ENCODE measurements at regions not wholly inside any gene's neighbourhood (a gene's known extent, or its start where the extent isn't known, plus 50 kb on each side); places are given as distances from the start of the nearest gene placed in this dataset.
"Not testable (repeated sequence)": the region's sequence is repeated elsewhere in the genome, so short reads cannot be mapped to it uniquely, and the experiment has no call there.

DNA sequence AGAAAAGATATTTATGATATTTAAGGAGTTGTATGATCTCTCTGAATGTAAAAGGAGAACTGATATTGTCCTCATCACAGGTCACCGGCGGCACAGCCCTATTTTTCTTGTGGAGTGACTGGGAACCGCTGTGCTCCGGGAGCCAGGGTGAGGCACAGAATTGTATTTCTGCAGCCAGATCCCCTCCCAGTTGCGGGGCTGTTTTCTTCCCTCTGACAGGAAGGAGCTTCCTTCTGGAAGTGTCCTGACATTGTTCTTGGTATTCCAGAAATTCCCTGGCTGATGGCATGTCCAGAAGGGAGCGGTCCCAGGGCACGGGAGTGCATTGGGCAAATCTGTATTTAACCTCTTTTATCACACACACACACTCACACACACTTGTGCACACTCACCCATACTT lies 268.6 kb upstream of the FOXF1 start:
- intact Hi-C loops (cut with DNase I, micrococcal nuclease) = no loop called here
- DNase-seq (no peak), ATAC-seq (no peak)

DNA sequence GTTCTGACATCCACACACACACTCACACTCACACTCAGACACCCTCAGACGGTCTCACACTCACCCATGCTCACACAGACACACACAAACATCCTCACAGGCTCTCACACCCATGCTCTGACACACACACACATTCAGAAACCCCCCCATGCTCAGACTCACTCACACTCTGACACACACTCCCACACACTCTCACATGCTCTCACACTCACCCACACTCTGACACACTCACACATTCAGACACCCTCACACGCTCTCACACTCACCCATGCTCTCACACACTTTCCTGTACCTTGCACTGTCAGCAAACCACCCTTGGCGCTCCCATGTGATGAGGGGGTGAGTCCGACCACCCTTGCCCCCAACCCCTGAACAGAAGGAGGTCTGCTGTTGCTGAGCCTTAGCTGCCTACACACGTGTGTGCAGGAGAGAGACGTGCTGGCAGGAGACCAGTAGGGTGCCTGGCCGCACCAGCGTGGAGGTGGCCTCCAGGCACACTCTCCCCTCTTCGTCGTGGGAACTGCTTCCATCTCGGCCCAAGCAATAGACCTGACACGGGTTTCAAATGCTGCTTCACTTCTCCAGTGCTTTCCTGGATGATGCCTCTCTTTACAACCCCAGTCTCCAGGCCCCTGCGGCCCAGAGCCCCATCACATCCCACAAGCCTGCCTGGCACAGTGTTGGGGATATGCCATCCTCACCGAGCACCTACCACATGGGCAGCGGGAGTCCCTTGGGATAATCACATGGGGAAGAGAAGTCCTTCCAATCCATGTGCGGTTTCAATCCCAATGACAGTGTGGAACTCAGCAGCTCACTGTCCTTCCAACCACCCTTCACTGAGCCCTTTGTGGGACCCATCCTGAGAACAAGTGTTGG lies 267.8 kb upstream of the FOXF1 start:
- no peak for DNase-seq

DNA sequence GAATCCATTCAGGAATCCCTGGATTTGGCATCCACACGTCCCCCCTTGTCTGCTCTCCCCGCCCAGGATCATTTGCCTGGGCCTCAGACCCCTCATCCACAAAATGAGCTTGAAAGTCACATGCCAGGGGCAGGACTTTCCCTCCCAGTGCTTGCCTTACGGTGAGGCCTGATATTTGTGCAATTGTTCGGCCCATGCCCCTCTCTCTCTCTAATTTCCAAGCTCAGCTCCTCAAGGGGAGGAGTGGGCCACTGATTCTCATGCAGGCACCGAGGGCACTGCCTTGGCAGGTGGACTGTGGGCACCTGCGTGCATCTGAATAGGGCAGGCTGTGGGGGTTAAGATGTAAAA lies 267.2 kb upstream of the FOXF1 start:
- ATAC-seq (no peak), DNase-seq (no peak)
- intact Hi-C loops (cut with DNase I, micrococcal nuclease) = no loop called here

More for the DNA sequence above, 267.8 kb upstream of the FOXF1 start:
- intact Hi-C loops (cut with DNase I, micrococcal nuclease) = no loop called here
- ATAC-seq = no peak

DNA sequence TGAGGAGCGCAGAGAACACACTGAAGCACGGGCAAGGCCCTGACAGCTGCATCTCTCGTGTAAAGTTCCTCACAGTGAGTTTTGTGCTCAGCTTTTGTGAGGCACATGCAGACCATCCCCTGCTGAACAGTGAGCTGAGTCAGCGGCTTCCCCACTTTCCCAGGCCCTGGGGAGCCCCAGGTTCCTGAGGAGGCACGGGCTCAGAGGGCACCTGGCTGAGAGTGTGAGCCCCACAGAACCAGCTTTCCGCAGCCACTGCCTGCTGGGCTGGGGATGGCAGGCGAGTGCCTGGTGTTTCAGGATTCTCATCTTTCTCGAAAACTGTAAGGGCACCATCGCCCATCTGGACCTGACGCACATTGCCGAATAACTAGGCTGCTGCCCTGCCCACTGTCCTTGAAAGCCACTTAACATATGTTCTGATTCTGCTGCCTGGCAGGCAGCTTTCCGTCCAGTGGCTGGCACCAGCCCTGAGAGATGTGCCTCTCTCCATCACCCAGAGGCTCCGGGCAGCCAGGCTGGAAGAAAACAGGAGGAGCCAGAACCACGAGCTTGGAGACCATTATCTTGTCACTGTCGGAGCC lies 266.7 kb upstream of the FOXF1 start:
- intact Hi-C loops (cut with DNase I, micrococcal nuclease) = no loop called here
- DNase-seq (no peak), ATAC-seq (no peak)

DNA sequence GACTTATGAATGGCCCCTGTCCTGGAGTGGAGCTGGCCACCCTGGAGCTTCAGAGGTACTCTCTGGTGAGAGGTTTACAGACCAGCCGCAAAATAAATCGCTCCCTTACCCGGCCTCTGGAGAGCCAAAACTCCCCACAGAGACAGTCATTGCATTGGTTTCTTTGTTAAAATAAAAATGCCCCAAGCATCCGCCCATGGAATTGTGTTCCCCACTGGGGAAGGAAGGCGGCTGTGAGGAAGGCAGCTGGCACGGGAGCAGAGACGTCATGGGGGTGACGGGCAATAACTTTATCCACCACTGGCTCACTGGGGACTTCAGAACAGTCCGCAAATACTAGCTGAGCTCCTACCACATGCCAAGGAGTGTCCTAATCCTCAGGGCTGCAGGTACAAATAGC lies 266.2 kb upstream of the FOXF1 start:
- intact Hi-C loops (cut with DNase I, micrococcal nuclease) = no loop called here
- DNase-seq (no peak), ATAC-seq (no peak)

DNA sequence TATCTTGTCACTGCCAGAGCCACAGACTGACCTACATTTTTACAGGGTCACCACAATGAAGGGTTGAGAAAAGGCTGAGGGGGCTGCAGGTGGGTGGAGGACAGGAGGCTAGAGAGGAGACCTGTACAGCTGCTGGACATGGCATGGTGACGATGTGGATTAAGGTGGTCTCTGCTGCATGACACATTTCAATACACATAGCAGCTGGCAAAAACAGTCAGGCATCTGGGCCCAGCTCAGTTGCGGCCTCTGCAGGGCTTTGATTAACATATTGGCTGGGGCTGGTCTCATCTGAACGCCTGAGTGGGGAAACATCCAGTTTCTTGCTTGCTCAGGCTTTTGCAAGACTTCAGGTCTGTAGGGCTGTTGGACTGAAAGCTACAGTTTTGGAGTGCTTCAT lies 265.4 kb upstream of the FOXF1 start:
- ATAC-seq = no peak
- intact Hi-C loops (cut with DNase I, micrococcal nuclease) = no loop called here
- no peak for DNase-seq

DNA sequence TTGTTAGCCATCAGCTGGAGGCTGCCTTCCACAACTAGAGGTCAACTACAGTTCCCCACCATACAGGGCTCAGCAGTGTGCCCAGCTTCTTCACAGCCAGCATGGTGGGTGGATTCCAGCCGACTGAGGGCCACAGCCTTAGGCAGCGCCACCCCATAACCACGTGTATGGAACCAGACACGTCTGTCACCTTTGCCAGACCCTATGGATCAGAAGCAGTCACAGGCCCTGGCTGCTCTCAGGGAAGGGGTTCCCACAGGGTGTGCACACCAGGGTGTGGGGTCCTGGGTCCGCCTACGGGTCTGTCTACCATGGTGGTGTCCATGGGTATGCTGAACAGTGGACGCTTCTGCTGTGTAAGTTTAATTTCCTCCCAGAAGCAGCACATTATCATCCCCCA lies 265.0 kb upstream of the FOXF1 start:
- ATAC-seq (no peak), DNase-seq (no peak)
- intact Hi-C loops (cut with DNase I, micrococcal nuclease) = no loop called here

DNA sequence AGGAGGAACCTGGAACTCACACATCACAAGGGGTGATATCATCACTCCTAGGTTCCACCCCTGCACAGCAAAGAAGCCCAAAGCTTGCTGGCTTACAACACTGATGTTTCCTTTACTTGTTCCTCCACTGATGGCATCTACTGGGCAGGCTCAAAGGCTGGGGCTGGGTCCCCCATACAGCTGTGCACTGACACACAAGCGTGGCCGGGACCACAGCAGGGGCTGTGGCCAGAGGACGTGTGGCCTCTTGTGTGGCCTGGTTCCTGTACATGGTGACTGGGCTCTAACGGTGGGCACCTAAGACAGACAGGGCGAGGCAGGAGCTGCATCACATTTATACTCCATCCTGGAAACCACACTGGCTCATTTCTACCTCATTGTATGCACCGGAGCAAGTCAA lies 264.4 kb upstream of the FOXF1 start:
- intact Hi-C loops (cut with DNase I, micrococcal nuclease) = no loop called here
- ATAC-seq (no peak), DNase-seq (no peak)

DNA sequence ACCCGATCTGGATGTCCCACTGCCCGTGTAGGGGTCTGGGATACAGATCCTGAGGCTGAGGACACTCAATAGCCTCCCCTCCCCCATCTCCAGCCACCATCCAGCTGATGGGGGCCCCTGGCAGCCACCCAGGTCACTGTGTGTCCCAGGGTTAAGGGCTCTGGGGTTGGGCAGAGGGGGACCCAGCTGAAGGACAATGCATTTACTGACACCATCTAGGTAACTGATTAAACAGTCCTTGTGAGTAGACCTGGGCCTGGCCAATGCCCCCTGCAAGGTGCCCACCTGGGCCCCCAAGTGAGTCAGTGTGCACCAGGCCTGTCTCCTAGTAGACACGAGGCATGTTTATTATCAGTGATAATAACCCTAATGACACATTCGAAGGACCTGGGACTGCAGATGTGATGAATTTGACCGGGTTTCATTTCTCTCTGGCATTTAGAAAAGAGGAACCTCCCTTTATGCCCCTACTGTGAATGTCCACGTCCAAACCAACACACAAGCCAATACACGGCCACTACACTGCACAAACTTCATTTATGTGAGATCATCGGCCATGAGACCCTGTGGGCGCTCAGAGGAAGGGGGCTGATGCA lies 261.9 kb upstream of the FOXF1 start:
- ATAC-seq (no peak), DNase-seq (no peak)
- intact Hi-C loops (cut with DNase I, micrococcal nuclease) = no loop called here

DNA sequence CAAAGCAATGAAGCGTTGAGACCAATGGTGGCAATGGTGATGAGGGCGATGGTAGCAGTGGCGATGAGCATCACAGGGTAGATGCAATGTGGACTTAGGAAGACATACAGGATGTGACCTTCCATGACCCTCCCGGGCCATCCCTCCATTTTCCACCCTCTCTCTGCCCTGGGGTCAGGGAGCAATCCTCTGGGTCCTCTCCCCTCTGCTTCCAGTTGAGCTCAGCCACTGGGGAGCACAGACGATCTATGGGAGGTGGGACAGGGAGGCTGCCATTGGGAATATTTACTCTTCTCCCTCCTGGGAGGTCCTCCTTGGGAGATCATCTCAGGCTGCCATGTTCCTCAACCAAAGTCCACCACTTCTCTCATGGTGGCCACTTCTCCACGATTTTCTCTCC lies 260.7 kb upstream of the FOXF1 start:
- no peak for DNase-seq
- no peak for ATAC-seq
- intact Hi-C loops (cut with DNase I, micrococcal nuclease) = no loop called here

DNA sequence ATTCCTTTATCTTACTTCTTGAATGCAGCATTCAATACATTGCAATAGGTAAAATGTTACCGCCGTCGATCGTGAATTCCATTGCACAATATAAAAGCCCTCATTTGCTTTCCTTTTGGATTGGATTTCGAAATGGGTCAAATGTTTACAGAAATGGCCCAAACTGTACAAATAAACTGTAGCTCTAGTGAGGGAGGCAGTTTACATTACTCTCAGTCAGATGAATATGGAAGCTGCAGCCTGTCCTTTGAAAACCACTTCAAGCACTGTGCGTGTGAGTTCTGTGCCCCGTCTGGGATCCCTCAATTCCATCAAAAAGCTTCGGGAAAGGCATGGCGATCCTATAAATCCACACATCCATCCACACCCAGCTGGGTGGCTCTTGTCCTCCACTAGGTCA lies 258.6 kb upstream of the FOXF1 start:
- DNase-seq (no peak), ATAC-seq (no peak)
- intact Hi-C loops (cut with DNase I, micrococcal nuclease) = no loop called here

DNA sequence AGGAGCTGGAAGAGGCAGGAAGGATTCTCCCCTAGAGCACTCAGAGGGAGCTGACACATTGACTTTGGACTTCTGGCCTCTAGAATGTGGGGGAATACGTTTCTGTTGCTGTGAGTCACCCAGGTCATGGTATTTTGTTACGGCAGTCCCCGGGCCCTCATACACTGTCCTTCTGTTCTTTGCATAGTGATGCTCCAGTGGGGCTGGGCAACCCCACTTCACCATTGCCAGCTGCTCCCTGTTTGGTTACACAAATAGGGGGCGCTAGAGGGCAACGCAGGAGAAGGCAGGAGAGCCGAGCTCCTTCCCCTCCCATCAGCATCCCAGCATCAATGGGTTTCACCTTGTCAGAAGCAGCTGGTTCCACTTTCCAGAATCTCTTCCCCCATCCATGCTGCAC lies 257.7 kb upstream of the FOXF1 start:
- intact Hi-C loops (cut with DNase I, micrococcal nuclease) = no loop called here
- ATAC-seq = no peak
- DNase-seq = no peak

DNA sequence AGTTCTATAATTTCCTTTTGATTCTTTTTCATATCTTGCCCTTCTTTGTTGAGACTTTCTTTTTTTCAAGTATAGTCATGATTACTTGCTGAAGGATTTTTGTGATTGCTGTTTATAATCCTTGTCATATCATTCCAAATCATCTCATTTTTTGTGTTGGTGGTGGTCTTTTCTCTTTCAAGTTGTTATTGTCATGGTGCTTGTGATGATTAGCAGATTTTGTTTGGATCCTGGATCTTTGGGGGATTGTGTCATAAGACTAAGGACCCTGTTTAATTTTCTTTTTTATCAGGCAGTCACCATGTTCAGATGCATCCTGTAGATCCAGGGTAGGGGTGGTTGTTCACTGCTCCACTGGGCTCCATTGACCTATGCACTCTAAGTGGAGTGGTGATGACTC lies 254.4 kb upstream of the FOXF1 start:
- DNase-seq (no peak), ATAC-seq (no peak)
- intact Hi-C loops (cut with DNase I, micrococcal nuclease) = no loop called here

DNA sequence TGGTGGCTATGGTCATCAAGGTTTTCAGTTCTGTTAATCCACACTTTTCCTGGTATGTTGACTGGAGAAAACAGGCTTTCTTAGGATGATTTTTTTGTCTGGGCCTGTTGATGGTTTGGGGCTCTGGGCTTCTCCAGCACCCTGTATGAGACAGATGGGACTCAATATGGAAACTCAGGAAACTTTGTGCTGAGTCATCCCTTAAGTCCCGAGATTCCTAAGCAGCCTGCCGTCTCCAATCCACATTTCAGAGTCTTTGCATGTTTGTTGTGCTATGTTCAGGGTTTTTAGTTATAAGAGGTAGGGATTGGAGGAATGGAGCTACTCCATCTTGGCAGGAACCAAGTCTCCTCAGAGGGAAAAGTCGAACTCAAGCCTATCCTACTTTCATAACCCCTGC lies 253.3 kb upstream of the FOXF1 start:
- ATAC-seq (no peak), DNase-seq (no peak)
- intact Hi-C loops (cut with DNase I, micrococcal nuclease) = no loop called here

DNA sequence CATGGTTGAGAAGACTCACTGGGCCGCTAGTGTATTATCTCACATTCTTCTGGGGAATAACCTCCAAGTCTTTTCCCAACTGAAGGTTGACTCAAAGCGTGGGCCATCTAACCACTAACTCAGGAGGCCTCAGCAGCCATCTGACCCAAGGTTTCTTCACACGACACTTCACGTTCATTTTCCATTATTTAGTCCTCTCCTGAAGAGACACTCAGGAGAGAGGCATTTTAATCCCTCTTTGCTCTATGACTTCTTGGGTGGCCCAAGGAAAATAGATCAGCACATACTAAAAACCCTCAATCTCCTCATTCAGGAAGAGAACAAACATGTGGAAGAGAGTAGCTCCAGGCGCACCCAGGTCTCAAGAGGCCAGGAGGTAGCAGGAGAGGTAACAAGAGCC lies 252.8 kb upstream of the FOXF1 start:
- DNase-seq (no peak), ATAC-seq (no peak)
- intact Hi-C loops (cut with DNase I, micrococcal nuclease) = no loop called here

DNA sequence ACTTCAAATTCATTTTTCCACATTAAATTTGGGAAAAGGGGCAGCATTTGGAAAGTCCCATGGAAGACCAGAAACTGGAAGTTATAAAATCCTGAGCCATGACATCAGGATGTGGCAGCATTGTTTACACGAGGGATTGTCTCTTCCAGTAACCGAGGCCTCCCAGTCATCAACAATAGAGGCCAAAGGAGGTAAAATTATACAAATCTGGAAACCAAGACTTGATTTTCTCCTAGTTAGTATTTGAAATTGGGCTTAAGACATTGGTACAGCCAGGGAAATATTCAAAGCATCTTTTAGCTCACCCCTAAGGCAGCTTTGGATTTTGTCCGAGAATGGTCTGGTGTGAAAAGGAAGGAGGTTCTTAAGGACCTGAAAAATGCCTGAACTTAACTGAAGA lies 251.6 kb upstream of the FOXF1 start:
- no peak for DNase-seq
- no peak for ATAC-seq

DNA sequence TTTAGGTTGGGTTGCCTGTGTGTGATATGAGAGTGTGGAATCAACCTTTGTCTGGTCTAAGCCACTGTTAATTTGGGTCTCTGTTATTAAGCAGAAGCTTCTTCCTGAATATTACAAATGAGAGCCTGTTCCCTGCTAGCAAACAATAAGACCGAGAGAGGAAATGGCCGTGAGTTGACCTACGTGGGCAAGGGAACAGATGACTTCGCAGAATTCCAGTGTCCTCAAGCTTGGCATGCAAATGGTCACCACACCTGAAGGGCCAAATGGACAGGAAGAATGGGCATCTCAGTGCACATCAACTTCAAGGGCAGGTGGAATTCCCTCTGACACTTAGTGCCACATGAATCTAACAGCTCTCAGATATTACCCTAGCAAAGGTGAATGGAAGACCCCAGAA lies 250.8 kb upstream of the FOXF1 start:
- intact Hi-C loops (cut with DNase I, micrococcal nuclease) = no loop called here
- DNase-seq (no peak), ATAC-seq (no peak)

More for the DNA sequence above, 251.6 kb upstream of the FOXF1 start:
- intact Hi-C loops (cut with DNase I, micrococcal nuclease) = no loop called here

DNA sequence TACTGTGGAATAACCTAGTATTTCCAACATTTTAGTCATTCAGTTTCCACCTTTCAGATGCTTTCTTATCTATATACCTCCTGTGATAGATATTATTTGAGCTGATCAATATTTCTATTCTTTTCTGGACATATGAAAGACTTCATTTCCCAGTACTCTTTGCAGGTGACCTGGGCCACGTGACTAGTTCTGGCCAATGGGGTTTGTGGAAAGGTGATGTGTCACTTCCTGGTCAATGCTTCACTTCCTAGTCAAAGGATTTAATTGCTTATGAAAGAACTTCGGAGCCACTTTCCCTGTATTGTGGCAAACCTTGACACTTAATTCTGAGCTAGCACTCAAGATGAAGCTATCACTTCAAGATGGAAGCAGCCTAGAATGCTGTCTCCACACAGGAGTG lies 248.9 kb upstream of the FOXF1 start:
- DNase-seq (no peak), ATAC-seq (no peak)
- intact Hi-C loops (cut with DNase I, micrococcal nuclease) = no loop called here

DNA sequence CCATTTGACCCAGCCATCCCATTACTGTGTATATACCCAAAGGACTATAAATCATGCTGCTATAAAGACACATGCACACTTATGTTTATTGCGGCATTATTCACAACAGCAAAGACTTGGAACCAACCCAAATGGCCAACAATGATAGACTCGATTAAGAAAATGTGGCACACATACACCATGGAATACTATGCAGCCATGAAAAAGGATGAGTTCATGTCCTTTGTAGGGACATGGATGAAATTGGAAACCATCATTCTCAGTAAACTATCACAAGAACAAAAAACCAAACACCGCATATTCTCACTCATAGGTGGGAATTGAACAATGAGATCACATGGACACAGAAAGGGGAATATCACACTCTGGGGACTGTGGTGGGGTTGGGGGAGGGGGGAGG lies 242.7 kb upstream of the FOXF1 start:
- ATAC-seq; DNase-seq; intact Hi-C loops (cut with DNase I, micrococcal nuclease): not testable (repeated sequence)

DNA sequence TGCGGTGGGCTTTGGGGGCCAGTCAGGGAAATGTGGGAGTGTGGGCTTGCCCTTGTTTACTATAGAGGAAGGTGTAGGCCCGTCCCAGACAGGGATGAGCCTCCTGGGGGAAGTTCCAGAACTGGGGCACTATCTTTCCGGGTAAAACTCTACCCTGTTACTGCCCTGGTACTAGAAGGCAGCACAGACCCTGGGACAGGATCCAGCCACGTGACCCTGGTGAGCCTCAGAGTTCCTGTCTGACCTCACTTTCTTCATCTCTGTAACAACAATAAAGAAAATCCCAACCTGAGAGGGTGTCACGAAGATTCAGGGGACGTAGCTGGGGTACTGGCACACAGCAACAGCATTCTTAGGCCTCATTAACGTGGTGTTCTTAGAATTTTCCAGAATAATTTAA lies 239.6 kb upstream of the FOXF1 start:
- DNase-seq (no peak), ATAC-seq (no peak)
- intact Hi-C loops (cut with DNase I, micrococcal nuclease) = no loop called here

DNA sequence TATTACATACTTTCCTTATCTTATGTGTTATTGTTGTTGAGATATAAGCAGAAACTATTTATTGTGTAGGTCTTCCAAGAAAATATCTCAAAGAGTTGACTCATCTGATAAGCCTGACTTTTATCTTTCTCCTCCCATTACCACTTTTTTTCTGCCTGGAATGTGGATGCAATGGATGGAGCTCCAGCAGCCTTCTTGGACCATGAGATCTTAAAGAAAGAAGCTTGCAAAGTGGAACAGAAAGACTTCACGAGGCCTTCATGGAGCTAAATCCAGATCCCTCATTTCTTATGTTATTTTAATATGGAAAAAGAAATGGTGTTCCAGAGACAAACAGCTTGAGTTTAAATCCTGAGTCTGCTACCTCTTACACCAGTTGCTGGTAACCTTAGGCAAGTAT lies 237.6 kb upstream of the FOXF1 start:
- no peak for ATAC-seq
- intact Hi-C loops (cut with DNase I, micrococcal nuclease) = no loop called here
- DNase-seq = no peak
